ENCODE measurements at regions not wholly inside any gene's neighbourhood (a gene's known extent, or its start where the extent isn't known, plus 50 kb on each side); places are given as distances from the start of the nearest gene placed in this dataset.

- H3K36me3 ChIP-seq = no peaks in the 10 kb centered on the region
- TF ChIP-seq POLR2A (IDR thresholded peaks at IDR 0.05) (no peak), CTCF (IDR thresholded peaks at IDR 0.05 in 4 of 5, conservative IDR thresholded peaks at IDR 0.05 in 1 of 5) (no peak)
- no peak overlapping the region for H3K27ac ChIP-seq
- ATAC-seq = no peak
- intact Hi-C loops (cut with DNase I; ENCODE audit: low total_unique reads) (no loop called here), in situ Hi-C loops (cut with MboI; ENCODE audit: low sequenced_read_pairs in 4 of 4) (no loop called here)
- no peak overlapping the region for H3K4me3 ChIP-seq
- no peaks in the 10 kb centered on the region for H3K9me3 ChIP-seq
- no peaks in the 10 kb centered on the region for H3K4me1 ChIP-seq
- H3K27me3 ChIP-seq = no peaks in the 10 kb centered on the region
- no peak for DNase-seq
These were observed 164.0 kb upstream of the PZP start for GRCh38 chr12:9372202-9372601.

- no peak for ATAC-seq
- intact Hi-C loops (cut with DNase I; ENCODE audit: low total_unique reads) = no loop called here
These were observed 159.6 kb upstream of the PZP start for GRCh38 chr12:9367828-9368227.

GRCh38 chr12:9367201-9367600 is 159.0 kb upstream of the PZP start:
- intact Hi-C loops (cut with DNase I; ENCODE audit: low total_unique reads) (no loop called here), in situ Hi-C loops (cut with MboI; ENCODE audit: low sequenced_read_pairs in 4 of 4) (no loop called here)
- Histone ChIP-seq H3K27ac (no peak overlapping the region), H3K27me3 (no peaks in the 10 kb centered on the region), H3K36me3 (no peaks in the 10 kb centered on the region), H3K4me1 (no peaks in the 10 kb centered on the region), H3K4me3 (no peak overlapping the region), H3K9me3 (no peaks in the 10 kb centered on the region)
- DNase-seq (no peak), ATAC-seq (no peak)
- no peak for TF ChIP-seq POLR2A (IDR thresholded peaks at IDR 0.05)
- no peak for TF ChIP-seq CTCF (IDR thresholded peaks at IDR 0.05 in 4 of 5, conservative IDR thresholded peaks at IDR 0.05 in 1 of 5)

More at GRCh38 chr12:9367828-9368227, 159.6 kb upstream of the PZP start:
- TF ChIP-seq CTCF (IDR thresholded peaks at IDR 0.05 in 4 of 5, conservative IDR thresholded peaks at IDR 0.05 in 1 of 5) (no peak), POLR2A (IDR thresholded peaks at IDR 0.05) (no peak)
- H3K36me3 ChIP-seq = no peaks in the 10 kb centered on the region
- no peak overlapping the region for H3K27ac ChIP-seq
- H3K4me3 ChIP-seq = no peak overlapping the region
- no peaks in the 10 kb centered on the region for H3K4me1 ChIP-seq
- DNase-seq = no peak
- in situ Hi-C loops (cut with MboI; ENCODE audit: low sequenced_read_pairs in 4 of 4) = no loop called here
- H3K27me3 ChIP-seq = no peaks in the 10 kb centered on the region
- H3K9me3 ChIP-seq = no peaks in the 10 kb centered on the region

- intact Hi-C loops (cut with DNase I; ENCODE audit: low total_unique reads) = no loop called here
- Histone ChIP-seq H3K4me3 (no peak overlapping the region), H3K27ac (no peak overlapping the region), H3K4me1 (no peaks in the 10 kb centered on the region), H3K27me3 (no peaks in the 10 kb centered on the region), H3K36me3 (no peaks in the 10 kb centered on the region), H3K9me3 (no peaks in the 10 kb centered on the region)
- no peak for ATAC-seq
- in situ Hi-C loops (cut with MboI; ENCODE audit: low sequenced_read_pairs in 4 of 4) = no loop called here
- TF ChIP-seq POLR2A (IDR thresholded peaks at IDR 0.05) = no peak
- TF ChIP-seq CTCF (IDR thresholded peaks at IDR 0.05 in 4 of 5, conservative IDR thresholded peaks at IDR 0.05 in 1 of 5) = no peak
- DNase-seq = no peak
These were observed 157.1 kb upstream of the PZP start for GRCh38 chr12:9365296-9365695.

All from gastrocnemius medialis (tissue), 4 donors.